ENCODE measurements at regions not wholly inside any gene's neighbourhood (a gene's known extent, or its start where the extent isn't known, plus 50 kb on each side); places are given as distances from the start of the nearest gene placed in this dataset.
A peak's percentile ranks its signal among the peaks of the same experiment; 100 is the strongest.

DNA sequence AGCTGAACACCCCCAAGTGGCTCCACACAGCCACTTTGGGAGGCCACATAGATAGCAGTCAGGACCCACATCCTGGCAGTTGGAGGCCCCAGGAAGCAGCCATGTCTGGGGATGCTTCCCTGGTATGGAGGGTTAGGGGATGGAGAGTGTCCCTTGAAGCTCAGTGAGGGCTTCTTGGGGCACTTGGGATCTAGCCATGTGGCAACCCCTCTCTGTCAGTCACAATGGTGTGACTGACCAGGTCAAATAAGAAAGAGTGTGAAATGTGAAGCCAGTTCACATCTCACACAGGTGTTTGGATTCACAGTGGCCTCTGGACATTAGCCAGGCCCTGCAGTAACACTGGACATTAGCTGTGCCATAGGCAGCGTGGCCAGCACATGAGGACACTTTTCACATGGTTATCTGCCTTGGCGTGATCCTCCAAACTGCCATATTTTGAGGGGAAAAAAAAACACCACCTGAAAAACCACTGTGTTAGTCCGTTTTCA, 53.9 kb upstream of the IL17B start:
- H3K36me3 ChIP-seq (ENCODE audit: low read depth), result no peaks in the 10 kb centered on the region
- DNase-seq (no peak), ATAC-seq (peak; percentile 3)
- intact Hi-C loops (cut with DNase I, micrococcal nuclease), result loop anchor here (10.0 kb wide), 3 partner anchors 48 to 118 kb away; no protein-coding TSS in a partner anchor
- no peaks in the 10 kb centered on the region for H3K4me1 ChIP-seq (ENCODE audit: low read depth)
- no peaks in the 10 kb centered on the region for H3K9me3 ChIP-seq
- TF ChIP-seq, protein P1, sequence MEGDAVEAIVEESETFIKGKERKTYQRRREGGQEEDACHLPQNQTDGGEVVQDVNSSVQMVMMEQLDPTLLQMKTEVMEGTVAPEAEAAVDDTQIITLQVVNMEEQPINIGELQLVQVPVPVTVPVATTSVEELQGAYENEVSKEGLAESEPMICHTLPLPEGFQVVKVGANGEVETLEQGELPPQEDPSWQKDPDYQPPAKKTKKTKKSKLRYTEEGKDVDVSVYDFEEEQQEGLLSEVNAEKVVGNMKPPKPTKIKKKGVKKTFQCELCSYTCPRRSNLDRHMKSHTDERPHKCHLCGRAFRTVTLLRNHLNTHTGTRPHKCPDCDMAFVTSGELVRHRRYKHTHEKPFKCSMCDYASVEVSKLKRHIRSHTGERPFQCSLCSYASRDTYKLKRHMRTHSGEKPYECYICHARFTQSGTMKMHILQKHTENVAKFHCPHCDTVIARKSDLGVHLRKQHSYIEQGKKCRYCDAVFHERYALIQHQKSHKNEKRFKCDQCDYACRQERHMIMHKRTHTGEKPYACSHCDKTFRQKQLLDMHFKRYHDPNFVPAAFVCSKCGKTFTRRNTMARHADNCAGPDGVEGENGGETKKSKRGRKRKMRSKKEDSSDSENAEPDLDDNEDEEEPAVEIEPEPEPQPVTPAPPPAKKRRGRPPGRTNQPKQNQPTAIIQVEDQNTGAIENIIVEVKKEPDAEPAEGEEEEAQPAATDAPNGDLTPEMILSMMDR (IDR thresholded peaks at IDR 0.05), result no peak
- H3K4me3 ChIP-seq, result no peak overlapping the region

DNA sequence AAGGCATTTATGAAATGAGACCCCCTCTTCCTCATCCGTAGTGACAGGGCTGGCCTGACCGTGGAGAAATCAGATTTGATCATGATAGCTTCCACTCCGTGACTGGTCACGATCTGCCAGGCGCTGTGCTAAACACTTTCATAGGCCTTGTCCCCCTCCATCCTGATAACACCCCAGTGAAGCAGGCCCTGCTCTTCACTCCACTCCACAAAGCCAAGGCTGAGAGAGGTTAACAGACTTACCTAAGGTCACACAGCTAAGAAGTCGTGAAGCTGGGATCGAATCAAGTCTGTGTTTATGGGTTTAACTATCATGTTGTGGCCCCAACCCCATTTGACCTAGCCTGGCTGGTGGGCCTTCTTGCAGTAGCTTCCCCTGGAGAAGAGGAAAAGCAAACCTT, 53.3 kb upstream of the IL17B start:
- intact Hi-C loops (cut with DNase I, micrococcal nuclease), result loop anchor here (10.0 kb wide), 3 partner anchors 48 to 118 kb away; no protein-coding TSS in a partner anchor
- no peak overlapping the region for H3K4me3 ChIP-seq
- H3K36me3 ChIP-seq (ENCODE audit: low read depth), result no peaks in the 10 kb centered on the region
- TF ChIP-seq, protein P1 (IDR thresholded peaks at IDR 0.05), result no peak
- H3K4me1 ChIP-seq (ENCODE audit: low read depth), result no peaks in the 10 kb centered on the region
- ATAC-seq (no peak), DNase-seq (no peak)
- no peaks in the 10 kb centered on the region for H3K9me3 ChIP-seq

GRCh38 chr5:149429839-149430721, 51.0 kb upstream of the IL17B start:
- peak; percentile 19 for ATAC-seq
- H3K36me3 ChIP-seq (ENCODE audit: low read depth), result no peaks in the 10 kb centered on the region
- TF ChIP-seq, protein P1 (IDR thresholded peaks at IDR 0.05), result no peak
- H3K9me3 ChIP-seq, result no peaks in the 10 kb centered on the region
- intact Hi-C loops (cut with DNase I, micrococcal nuclease), result loop anchor here (5.0 to 10.0 kb wide), 4 partner anchors 45 to 115 kb away; no protein-coding TSS in a partner anchor
- DNase-seq, result no peak
- H3K4me3 ChIP-seq, result no peak overlapping the region
- no peaks in the 10 kb centered on the region for H3K4me1 ChIP-seq (ENCODE audit: low read depth)

Small RNA genes in the stretch of these regions (microRNA-seq; reads per million reads assigned to microRNA genes)
- gene MIR145, result 40,756 reads per million, percentile 98 among the genes with 10 or more reads in this experiment
